ENCODE measurements at regions not wholly inside any gene's neighbourhood (a gene's known extent, or its start where the extent isn't known, plus 50 kb on each side); places are given as distances from the start of the nearest gene placed in this dataset.

DNA sequence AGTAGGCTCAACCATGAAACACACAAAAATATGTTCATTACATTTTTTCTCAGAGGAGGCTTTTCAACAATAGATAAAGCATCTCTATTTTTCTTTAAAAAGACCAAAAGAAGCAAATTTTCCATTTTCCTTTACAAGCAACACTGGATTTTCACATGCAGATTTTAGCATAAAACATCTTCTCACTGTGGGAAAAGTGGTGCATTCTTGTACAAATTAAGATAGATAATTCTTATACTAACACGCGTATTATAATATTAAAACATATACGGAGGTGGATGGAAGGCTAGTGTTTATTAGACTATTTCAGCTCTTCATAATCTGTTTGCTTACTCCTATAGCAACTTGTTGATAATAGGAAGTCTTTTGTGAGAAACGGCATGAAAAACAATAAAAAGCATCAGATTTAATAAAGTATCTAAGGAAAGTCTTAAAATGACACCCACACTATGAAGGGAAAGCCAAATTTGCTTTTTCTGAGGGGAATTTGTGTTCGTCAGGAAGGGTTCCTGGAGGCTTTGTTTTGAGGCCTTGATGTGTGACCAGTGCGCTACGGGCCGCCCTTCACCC, 529.6 kb downstream of the SOX2 start:
- no peak for DNase-seq (ENCODE audit: low read depth)
- TF ChIP-seq, protein P1, sequence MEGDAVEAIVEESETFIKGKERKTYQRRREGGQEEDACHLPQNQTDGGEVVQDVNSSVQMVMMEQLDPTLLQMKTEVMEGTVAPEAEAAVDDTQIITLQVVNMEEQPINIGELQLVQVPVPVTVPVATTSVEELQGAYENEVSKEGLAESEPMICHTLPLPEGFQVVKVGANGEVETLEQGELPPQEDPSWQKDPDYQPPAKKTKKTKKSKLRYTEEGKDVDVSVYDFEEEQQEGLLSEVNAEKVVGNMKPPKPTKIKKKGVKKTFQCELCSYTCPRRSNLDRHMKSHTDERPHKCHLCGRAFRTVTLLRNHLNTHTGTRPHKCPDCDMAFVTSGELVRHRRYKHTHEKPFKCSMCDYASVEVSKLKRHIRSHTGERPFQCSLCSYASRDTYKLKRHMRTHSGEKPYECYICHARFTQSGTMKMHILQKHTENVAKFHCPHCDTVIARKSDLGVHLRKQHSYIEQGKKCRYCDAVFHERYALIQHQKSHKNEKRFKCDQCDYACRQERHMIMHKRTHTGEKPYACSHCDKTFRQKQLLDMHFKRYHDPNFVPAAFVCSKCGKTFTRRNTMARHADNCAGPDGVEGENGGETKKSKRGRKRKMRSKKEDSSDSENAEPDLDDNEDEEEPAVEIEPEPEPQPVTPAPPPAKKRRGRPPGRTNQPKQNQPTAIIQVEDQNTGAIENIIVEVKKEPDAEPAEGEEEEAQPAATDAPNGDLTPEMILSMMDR (conservative IDR thresholded peaks at IDR 0.05; ENCODE audit: low read depth, low read length): no peak
- no peak overlapping the region for H3K4me3 ChIP-seq (ENCODE audit: low read depth, low read length)

DNA sequence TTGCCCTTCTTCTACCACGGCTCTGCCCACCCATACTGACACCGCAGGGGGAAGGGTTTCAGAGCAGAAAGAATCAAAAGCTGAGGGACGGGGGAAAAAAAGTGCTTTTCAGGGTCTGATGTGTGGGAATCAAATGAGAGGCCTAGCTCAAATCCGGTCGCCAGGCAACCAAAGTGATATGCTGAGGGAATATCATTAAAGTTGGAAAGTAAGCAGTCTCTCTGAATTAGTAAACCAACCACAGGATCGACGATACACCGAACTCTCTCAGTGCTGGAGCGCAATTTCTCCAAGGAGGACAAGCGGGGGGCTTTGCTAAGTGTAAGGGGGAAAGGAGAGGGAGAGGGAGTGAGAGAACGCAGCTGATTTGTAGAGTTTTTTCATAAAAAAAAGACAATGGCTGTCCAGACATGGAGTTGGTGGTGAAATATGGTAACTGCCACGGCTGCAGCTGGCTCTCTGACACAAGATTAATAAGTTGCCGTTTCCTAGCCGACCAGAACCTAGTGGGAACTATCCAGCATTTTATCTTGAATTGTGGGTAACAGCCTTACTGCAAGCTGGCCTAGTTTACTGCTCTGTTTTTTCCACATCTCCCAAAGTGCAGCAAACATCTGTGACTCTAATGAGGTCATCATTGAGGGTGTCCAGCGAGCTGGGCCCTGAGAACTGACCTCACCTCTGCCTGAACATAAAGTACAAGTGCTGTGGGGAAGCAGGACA, 530.2 kb downstream of the SOX2 start:
- H3K4me3 ChIP-seq (ENCODE audit: low read depth, low read length): no peak overlapping the region
- TF ChIP-seq, protein P1 (conservative IDR thresholded peaks at IDR 0.05; ENCODE audit: low read depth, low read length): no peak
- DNase-seq (ENCODE audit: low read depth): no peak

DNA sequence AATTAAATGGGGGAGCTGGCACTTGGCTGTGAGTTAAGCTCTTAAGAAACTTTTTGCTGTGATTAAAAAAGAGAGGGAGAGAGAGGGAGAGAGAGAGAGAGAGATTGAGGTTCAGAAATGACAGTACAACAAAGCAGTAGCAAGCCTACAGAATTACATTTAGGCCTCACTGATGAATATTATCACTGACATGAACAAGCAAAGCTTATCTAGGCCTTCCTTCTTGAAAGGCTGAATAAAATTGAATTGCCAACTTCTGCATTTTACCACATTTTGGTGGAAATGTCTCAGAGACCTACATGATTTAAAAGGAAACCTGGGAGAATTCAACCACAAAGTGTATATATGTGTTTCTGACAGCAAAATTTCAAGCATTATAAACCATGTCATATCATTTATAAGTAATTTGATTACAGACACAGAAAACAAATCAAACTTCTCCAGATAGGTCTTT, 530.8 kb downstream of the SOX2 start:
- no peak overlapping the region for H3K4me3 ChIP-seq (ENCODE audit: low read depth, low read length)
- TF ChIP-seq, protein P1 (conservative IDR thresholded peaks at IDR 0.05; ENCODE audit: low read depth, low read length): no peak
- DNase-seq (ENCODE audit: low read depth): no peak

DNA sequence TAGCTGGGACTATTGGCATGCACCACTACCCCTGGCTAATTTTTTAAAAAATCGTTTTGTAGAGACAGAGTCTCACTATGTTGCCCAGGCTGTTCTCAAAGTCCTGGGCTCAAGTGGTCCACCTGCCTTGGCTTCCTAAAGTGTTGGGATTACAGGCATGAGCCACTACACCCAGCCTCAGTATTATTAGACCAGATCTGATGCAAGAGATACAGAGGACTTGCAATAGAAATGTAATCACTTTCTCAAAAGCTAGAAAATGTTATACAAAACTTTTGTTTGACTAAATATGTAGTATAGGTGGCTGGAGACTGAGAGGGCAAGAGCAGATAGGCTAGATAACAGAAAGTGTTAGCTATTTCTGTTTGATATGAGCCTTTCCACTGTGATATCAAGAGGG, 531.9 kb downstream of the SOX2 start:
- no peak overlapping the region for H3K4me3 ChIP-seq (ENCODE audit: low read depth, low read length)
- TF ChIP-seq, protein P1 (conservative IDR thresholded peaks at IDR 0.05; ENCODE audit: low read depth, low read length): no peak
- DNase-seq (ENCODE audit: low read depth): no peak

DNA sequence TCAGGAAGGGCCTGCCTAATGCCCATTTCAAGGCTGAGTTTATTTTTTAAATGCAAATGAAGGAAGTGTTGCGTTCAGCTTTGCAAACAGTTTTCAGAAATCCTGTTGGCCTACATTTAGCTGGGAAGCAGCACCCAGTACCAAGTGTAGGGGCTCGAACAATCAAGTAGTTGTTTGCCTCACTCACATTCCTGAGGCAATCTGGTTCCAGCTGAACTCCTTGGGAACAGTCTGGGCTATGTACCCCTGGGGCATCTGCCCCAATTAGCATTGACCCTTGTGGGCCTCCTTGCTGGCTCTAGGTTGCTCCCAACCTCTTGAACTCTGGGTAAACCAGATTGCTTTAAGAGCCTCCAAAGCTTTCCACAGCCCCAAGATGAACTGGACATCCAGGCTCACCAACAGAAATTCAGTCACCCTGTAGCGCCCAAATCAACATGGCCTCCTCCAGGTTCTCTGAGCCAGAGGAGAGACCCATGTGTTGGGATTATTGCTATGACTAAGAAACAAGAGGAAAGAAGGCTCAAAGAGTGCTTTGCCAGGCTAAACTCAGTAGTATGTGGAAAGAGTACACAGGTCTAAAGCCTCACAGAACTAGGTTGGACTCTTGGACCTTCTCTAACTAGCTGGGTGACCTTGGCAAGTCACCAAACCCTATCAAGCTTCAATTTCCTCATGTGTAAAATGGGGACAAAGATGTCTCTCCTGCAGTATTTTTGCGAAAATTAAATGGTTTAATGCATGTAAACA, 532.7 kb downstream of the SOX2 start:
- DNase-seq (ENCODE audit: low read depth): no peak
- H3K4me3 ChIP-seq (ENCODE audit: low read depth, low read length): no peak overlapping the region
- TF ChIP-seq, protein P1 (conservative IDR thresholded peaks at IDR 0.05; ENCODE audit: low read depth, low read length): no peak

DNA sequence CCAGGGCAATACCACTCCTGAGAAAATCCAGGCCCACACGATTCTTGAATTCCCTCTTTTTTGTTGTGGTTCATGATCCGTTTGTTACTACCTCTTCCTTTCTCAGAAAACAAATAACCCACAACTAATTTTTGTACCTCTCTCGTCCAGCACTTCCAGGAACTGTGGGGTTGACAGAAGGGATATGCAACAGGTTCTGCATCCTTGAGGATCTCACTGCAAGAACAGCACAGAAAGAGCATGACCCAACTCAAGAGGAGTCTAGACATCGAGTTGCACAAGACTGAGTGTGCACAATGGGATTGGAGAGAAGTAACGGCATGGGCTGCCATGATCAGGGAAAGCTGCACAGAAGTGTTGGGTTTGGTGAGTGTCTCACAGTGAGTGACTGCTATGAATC, 533.3 kb downstream of the SOX2 start:
- no peak for DNase-seq (ENCODE audit: low read depth)
- no peak overlapping the region for H3K4me3 ChIP-seq (ENCODE audit: low read depth, low read length)
- TF ChIP-seq, protein P1 (conservative IDR thresholded peaks at IDR 0.05; ENCODE audit: low read depth, low read length): no peak
